Progenitor cell of endocrine pancreas (in vitro differentiated cells): ENCODE measurements at regions not wholly inside any gene's neighbourhood (a gene's known extent, or its start where the extent isn't known, plus 50 kb on each side); places are given as distances from the start of the nearest gene placed in this dataset.

Source experiments
- DNase-seq: peaks from one replicate; pipeline ENCODE4 v3.0.0; 2021; ENCODE audit warnings: low spot score; ENCODE audit not compliant: unreplicated experiment
- H3K27ac Mint-ChIP-seq: 2 replicates; pipeline ENCODE4 v1.8.0; 2021; ENCODE audit warnings: mild to moderate bottlenecking, moderate library complexity, mixed read lengths
- H3K27me3 Mint-ChIP-seq: 2 replicates; pipeline ENCODE4 v1.8.0; 2021; ENCODE audit warnings: mixed read lengths
- H3K36me3 Mint-ChIP-seq: 2 replicates; pipeline ENCODE4 v1.8.0; 2022; ENCODE audit warnings: mixed read lengths; ENCODE audit not compliant: insufficient read depth
- H3K4me1 Mint-ChIP-seq: 2 replicates; pipeline ENCODE4 v1.8.0; 2021; ENCODE audit warnings: low read depth, mixed read lengths
- H3K4me3 Mint-ChIP-seq: 2 replicates; pipeline ENCODE4 v1.8.0; 2021; ENCODE audit warnings: low read depth, mild to moderate bottlenecking, moderate library complexity, mixed read lengths
- H3K9me3 Mint-ChIP-seq: 2 replicates; pipeline ENCODE4 v1.8.0; 2021; ENCODE audit warnings: low read depth, mixed read lengths
- CTCF ChIP-seq: fragments of 200-600 bp; sonication (generic); IDR thresholded peaks from one replicate; pipeline ENCODE4 v1.5.0; 2021; ENCODE audit warnings: antibody characterized with exemption, mild to moderate bottlenecking; ENCODE audit not compliant: unreplicated experiment

DNA sequence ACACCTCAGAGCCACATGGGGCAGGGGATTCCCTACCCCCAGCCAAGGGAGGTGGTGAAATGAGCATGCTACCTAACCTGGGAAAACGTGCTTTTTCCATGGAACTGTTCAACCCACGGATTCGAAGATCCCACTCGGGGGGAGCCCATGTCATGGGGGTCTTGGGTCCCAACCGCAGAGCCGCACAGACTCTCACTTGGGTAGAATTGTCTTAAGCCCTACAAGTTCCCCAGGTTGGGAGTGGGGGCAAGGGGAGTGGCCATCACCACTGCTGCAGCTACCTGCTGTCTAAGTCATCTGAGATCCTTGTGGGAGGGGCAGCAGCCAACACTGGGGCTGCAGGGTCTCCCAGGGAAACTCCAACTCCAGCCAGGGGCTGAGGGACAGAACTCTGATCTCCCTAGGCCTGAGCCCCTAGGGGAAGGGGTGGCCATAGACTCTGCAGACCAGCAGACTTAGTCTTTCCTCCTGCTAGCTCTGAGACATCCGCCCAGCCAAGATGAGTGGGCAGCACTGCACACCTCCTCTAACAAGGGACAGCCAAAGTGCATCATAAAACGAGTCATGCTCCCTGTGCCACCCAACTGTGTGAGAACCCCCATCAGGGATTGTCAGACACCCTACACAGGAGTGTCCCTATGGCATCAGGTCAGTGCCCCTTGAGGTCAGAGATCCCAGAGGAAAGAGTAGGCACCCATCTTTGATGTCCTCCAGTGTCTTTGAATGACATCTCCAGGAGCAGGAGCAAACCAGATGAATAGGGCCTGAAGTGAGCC, 610.4 kb upstream of the SLITRK6 start:
- H3K36me3 Mint-ChIP-seq = no peaks in the 10 kb centered on the region

DNA sequence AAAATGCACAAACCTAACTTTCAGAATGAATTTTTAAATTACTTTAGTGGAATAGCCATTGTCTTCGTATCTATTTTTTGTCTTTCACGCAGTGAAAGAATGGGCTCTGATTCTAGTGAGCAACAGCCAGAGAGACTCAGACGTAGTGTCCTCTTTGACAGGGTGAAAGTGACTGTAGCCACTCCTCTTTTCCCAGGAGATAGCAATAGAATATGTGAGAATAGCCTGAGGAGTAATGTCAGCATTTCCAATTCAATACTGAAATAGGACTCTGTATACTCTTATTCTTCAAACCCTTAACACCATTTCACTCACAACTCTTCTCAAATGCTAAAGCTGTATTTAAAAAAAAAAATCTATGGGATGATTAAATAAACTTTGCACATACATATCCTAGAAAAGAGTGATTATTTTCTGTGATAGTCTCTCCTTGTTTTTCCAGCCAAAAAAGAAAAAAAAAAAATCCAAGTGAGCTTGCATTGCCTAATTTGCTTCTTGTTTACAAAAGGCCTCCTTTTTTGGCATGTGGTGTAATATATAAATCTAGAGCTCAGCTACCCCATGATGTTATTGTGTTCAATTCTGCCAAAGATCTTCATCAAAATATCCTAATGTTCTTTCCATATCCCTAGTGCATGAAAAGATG, 626.1 kb upstream of the SLITRK6 start:
- Mint-ChIP-seq H3K36me3 (no peaks in the 10 kb centered on the region), H3K9me3 (no peaks in the 10 kb centered on the region), H3K4me3 (no peak overlapping the region), H3K27me3 (no peaks in the 10 kb centered on the region), H3K27ac (no peak overlapping the region), H3K4me1 (no peaks in the 10 kb centered on the region)
- no peak for TF ChIP-seq CTCF
- DNase-seq = no peak

More for the DNA sequence above, 610.4 kb upstream of the SLITRK6 start:
- Mint-ChIP-seq H3K4me3 (no peak overlapping the region), H3K27ac (no peak overlapping the region), H3K27me3 (no peaks in the 10 kb centered on the region), H3K4me1 (no peaks in the 10 kb centered on the region), H3K9me3 (no peaks in the 10 kb centered on the region)
- no peak for TF ChIP-seq CTCF
- no peak for DNase-seq

DNA sequence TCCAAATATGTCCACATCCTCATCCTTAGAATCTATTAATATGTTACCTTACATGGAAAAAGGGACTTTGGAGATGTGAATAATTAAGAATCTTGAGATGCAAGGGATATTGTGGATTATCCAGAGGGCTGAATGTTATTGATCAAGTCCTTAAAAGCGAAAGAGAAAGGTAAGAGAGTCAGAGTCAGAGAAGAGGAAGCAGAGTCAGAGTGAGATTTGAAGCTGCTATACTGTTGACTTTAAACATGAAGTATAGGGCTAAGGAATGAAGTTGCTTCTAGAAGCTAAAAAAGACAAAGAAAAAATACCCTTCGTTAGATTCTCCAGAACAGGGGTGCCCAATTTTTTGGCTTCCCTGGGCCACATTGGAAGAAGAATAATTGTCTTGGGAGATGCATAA, 627.2 kb upstream of the SLITRK6 start:
- Mint-ChIP-seq H3K9me3 (no peaks in the 10 kb centered on the region), H3K36me3 (no peaks in the 10 kb centered on the region), H3K27ac (no peak overlapping the region), H3K4me1 (no peaks in the 10 kb centered on the region), H3K4me3 (no peak overlapping the region), H3K27me3 (no peaks in the 10 kb centered on the region)
- no peak for DNase-seq
- no peak for TF ChIP-seq CTCF

GRCh38 chr13:86429756-86430155, 630.5 kb upstream of the SLITRK6 start:
- no peak overlapping the region for H3K27ac Mint-ChIP-seq

GRCh38 chr13:86438034-86438433, 638.8 kb upstream of the SLITRK6 start:
- H3K4me3 Mint-ChIP-seq = no peak overlapping the region
- no peaks in the 10 kb centered on the region for H3K36me3 Mint-ChIP-seq
- peaks cover 7% of the 10 kb centered on the region for H3K4me1 Mint-ChIP-seq
- TF ChIP-seq CTCF = no peak
- no peaks in the 10 kb centered on the region for H3K27me3 Mint-ChIP-seq
- H3K27ac Mint-ChIP-seq = no peak overlapping the region
- DNase-seq = no peak
- peaks cover 11% of the 10 kb centered on the region for H3K9me3 Mint-ChIP-seq

More at GRCh38 chr13:86429756-86430155, 630.5 kb upstream of the SLITRK6 start:
- no peak for TF ChIP-seq CTCF
- Mint-ChIP-seq H3K9me3 (peaks cover 7% of the 10 kb centered on the region), H3K4me3 (no peak overlapping the region), H3K4me1 (no peaks in the 10 kb centered on the region), H3K36me3 (no peaks in the 10 kb centered on the region), H3K27me3 (no peaks in the 10 kb centered on the region)
- no peak for DNase-seq
